Ectodermal cell (in vitro differentiated cells): ENCODE measurements at regions not wholly inside any gene's neighbourhood (a gene's known extent, or its start where the extent isn't known, plus 50 kb on each side); places are given as distances from the start of the nearest gene placed in this dataset.

Source experiments
- H3K27ac ChIP-seq: 2 replicates; pipeline ENCODE4 v1.7.0; 2013; ENCODE audit warnings: mild to moderate bottlenecking, low read depth, low read length; ENCODE audit not compliant: insufficient read depth, poor library complexity, severe bottlenecking
- H3K27me3 ChIP-seq: 2 replicates; pipeline ENCODE4 v1.7.0; 2013; ENCODE audit warnings: mild to moderate bottlenecking, low read length; ENCODE audit not compliant: insufficient read depth, control insufficient read depth, poor library complexity, severe bottlenecking
- H3K36me3 ChIP-seq: one replicate; pipeline ENCODE4 v1.7.0; 2013; ENCODE audit warnings: low read length; ENCODE audit not compliant: control insufficient read depth, insufficient read depth
- H3K4me1 ChIP-seq: one replicate; pipeline ENCODE4 v1.7.0; 2013; ENCODE audit warnings: low read length; ENCODE audit not compliant: control insufficient read depth, insufficient read depth
- H3K4me3 ChIP-seq: 2 replicates; pipeline ENCODE4 v1.7.0; 2013; ENCODE audit warnings: low read depth, low read length, control low read depth; ENCODE audit not compliant: insufficient read depth
- H3K9me3 ChIP-seq: 2 replicates; pipeline ENCODE4 v1.7.0; 2013; ENCODE audit warnings: mild to moderate bottlenecking, low read length, moderate library complexity; ENCODE audit not compliant: control insufficient read depth
- WGBS, 2 experiments: methylation state at CpG; one replicate each; pipeline ENCODE4 v1.1.7; 2013; ENCODE audit warnings: missing lambda C conversion rate in 2 of 2; 5-methylcytosine and 5-hydroxymethylcytosine counted together

DNA sequence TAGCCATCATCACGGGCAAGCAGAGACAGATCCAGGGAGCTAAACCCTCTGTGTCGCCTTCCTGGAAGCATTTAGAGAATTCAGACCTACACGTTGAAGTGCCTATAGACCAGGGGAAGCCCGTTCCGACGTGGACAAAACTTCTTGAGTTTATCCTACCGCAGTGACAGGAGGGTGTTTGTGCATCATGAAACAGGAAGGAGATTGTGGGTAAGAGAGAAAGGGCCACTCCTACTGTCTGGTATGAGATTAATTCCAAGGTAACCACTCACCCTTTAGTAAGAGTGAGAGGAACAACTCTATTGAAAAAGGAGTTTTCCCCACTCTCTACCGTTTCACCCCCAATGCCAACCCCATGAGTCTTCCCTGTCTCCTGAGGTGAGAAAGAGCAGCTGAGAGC, 133.7 kb downstream of the TFAP2C start:
- Histone ChIP-seq H3K4me1 (peaks cover 4% of the 10 kb centered on the region), H3K27me3 (no peaks in the 10 kb centered on the region), H3K4me3 (no peak overlapping the region), H3K36me3 (no peaks in the 10 kb centered on the region), H3K27ac (no peak overlapping the region), H3K9me3 (no peaks in the 10 kb centered on the region)
- 94 to 96% methylated on average over 8 of the region's 8 CpGs for WGBS, 2 experiments

- no peaks in the 10 kb centered on the region for H3K27me3 ChIP-seq
- 87 to 90% methylated on average over 15 of the region's 15 CpGs for WGBS, 2 experiments
These were observed 135.6 kb downstream of the TFAP2C start for GRCh38 chr20:56764671-56765070.

GRCh38 chr20:56765172-56766073, 136.3 kb downstream of the TFAP2C start:
- Histone ChIP-seq H3K27me3 (no peaks in the 10 kb centered on the region), H3K4me1 (peaks cover 4% of the 10 kb centered on the region), H3K27ac (no peak overlapping the region), H3K9me3 (no peaks in the 10 kb centered on the region), H3K36me3 (no peaks in the 10 kb centered on the region), H3K4me3 (no peak overlapping the region)
- WGBS, 2 experiments: 89 to 93% methylated on average over 12 of the region's 12 CpGs

More at GRCh38 chr20:56764671-56765070, 135.6 kb downstream of the TFAP2C start:
- no peak overlapping the region for H3K4me3 ChIP-seq
- peaks cover 4% of the 10 kb centered on the region for H3K4me1 ChIP-seq
- no peak overlapping the region for H3K27ac ChIP-seq
- no peaks in the 10 kb centered on the region for H3K36me3 ChIP-seq
- H3K9me3 ChIP-seq: no peaks in the 10 kb centered on the region

- 92 to 96% methylated on average over 3 of the region's 3 CpGs for WGBS, 2 experiments
These were observed 137.4 kb downstream of the TFAP2C start for GRCh38 chr20:56766528-56766927.

GRCh38 chr20:56769921-56770600, 141.0 kb downstream of the TFAP2C start:
- no peak overlapping the region for H3K4me3 ChIP-seq
- H3K4me1 ChIP-seq: peaks cover 4% of the 10 kb centered on the region
- no peaks in the 10 kb centered on the region for H3K9me3 ChIP-seq
- H3K27me3 ChIP-seq: no peaks in the 10 kb centered on the region
- WGBS, 2 experiments: 79 to 87% methylated on average over 7 of the region's 7 CpGs
- no peaks in the 10 kb centered on the region for H3K36me3 ChIP-seq
- no peak overlapping the region for H3K27ac ChIP-seq

More at GRCh38 chr20:56766528-56766927, 137.4 kb downstream of the TFAP2C start:
- H3K36me3 ChIP-seq: no peaks in the 10 kb centered on the region
- no peak overlapping the region for H3K4me3 ChIP-seq
- no peaks in the 10 kb centered on the region for H3K27me3 ChIP-seq
- H3K9me3 ChIP-seq: no peaks in the 10 kb centered on the region
- H3K27ac ChIP-seq: no peak overlapping the region
- H3K4me1 ChIP-seq: peaks cover 4% of the 10 kb centered on the region

- Histone ChIP-seq H3K27ac (no peak overlapping the region), H3K27me3 (no peaks in the 10 kb centered on the region), H3K4me3 (no peak overlapping the region), H3K4me1 (peaks cover 3% of the 10 kb centered on the region), H3K36me3 (no peaks in the 10 kb centered on the region), H3K9me3 (no peaks in the 10 kb centered on the region)
- WGBS, 2 experiments: 95 to 96% methylated on average over 5 of the region's 5 CpGs
These were observed 144.6 kb downstream of the TFAP2C start for GRCh38 chr20:56773749-56774148.

- Histone ChIP-seq H3K4me3 (no peak overlapping the region), H3K27me3 (no peaks in the 10 kb centered on the region), H3K27ac (no peak overlapping the region), H3K36me3 (no peaks in the 10 kb centered on the region), H3K4me1 (peaks cover 8% of the 10 kb centered on the region), H3K9me3 (no peaks in the 10 kb centered on the region)
- 89 to 95% methylated on average over 5 of the region's 5 CpGs for WGBS, 2 experiments
These were observed 145.8 kb downstream of the TFAP2C start for GRCh38 chr20:56774873-56775272.

GRCh38 chr20:56776345-56776744, 147.2 kb downstream of the TFAP2C start:
- no peaks in the 10 kb centered on the region for H3K27me3 ChIP-seq
- H3K4me1 ChIP-seq: peaks cover 8% of the 10 kb centered on the region
- no peaks in the 10 kb centered on the region for H3K9me3 ChIP-seq
- 77 to 79% methylated on average over 9 of the region's 9 CpGs for WGBS, 2 experiments
- no peak overlapping the region for H3K4me3 ChIP-seq
- no peaks in the 10 kb centered on the region for H3K36me3 ChIP-seq
- no peak overlapping the region for H3K27ac ChIP-seq

GRCh38 chr20:56778765-56779195, 149.7 kb downstream of the TFAP2C start:
- peak overlapping the region; percentile 44 for H3K27ac ChIP-seq
- H3K9me3 ChIP-seq: no peaks in the 10 kb centered on the region
- no peak overlapping the region for H3K4me3 ChIP-seq
- WGBS, 2 experiments: 55% methylated on average over 8 of the region's 8 CpGs
- H3K4me1 ChIP-seq: peaks cover 8% of the 10 kb centered on the region
- no peaks in the 10 kb centered on the region for H3K36me3 ChIP-seq
- H3K27me3 ChIP-seq: no peaks in the 10 kb centered on the region

DNA sequence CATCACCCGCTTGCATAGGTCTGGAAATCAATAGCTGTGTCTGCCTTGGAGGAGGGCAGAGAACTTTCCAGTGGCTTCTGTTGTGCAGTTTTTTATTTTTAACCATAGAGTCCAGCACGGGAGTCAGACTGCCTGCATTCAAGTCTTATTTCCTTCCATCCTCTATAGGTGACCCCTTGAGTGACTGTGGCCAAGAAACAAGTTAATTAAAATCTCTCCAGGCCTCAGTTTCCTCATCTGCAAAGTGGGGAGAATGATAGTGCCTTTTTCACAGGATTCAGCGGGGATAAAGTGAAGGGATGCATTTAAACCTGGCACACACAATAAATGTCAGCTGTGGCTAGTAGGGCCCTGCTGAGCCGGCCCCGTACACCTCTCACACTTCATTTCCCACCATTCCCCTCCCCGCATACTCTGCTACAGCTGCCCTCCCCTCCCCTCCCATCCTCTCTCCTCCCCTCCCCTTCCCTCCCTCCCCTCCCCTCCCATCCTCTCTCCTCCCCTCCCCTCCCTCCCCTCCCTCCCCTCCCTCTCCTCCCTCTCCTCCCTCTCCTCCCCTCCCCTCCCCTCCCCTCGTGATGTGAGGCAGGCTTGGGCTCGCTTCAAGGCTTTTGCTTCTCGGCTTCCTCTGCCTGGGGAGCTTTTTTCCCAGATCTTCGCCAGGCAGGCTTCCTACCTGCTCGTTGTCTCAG, 150.5 kb downstream of the TFAP2C start:
- Histone ChIP-seq H3K4me3 (no peak overlapping the region), H3K36me3 (no peaks in the 10 kb centered on the region), H3K4me1 (peaks cover 8% of the 10 kb centered on the region), H3K27me3 (no peaks in the 10 kb centered on the region), H3K9me3 (no peaks in the 10 kb centered on the region), H3K27ac (peak overlapping the region; percentile 44)
- 62 to 71% methylated on average over 10 of the region's 11 CpGs for WGBS, 2 experiments
